H1 (cell line): ENCODE measurements at regions not wholly inside any gene's neighbourhood (a gene's known extent, or its start where the extent isn't known, plus 50 kb on each side); places are given as distances from the start of the nearest gene placed in this dataset.

Experiments used
- CHD7 ChIP-seq: fragments of 300-600 bp; sonication (generic); IDR thresholded peaks from 2 replicates; pipeline ENCODE4 v1.7.1; 2012; ENCODE audit warnings: low read length, moderate library complexity, mild to moderate bottlenecking, inconsistent platforms; ENCODE audit not compliant: insufficient replicate concordance
- NRF1 ChIP-seq: IDR thresholded peaks from 2 replicates; pipeline ENCODE4 v1.6.1; 2011; ENCODE audit warnings: mild to moderate bottlenecking, low read depth, low read length, improper control_type of control experiment
- RXRA ChIP-seq: IDR thresholded peaks from 2 replicates; pipeline ENCODE4 v1.6.1; 2011; ENCODE audit warnings: low read depth, mild to moderate bottlenecking, low read length, moderate library complexity; ENCODE audit not compliant: insufficient read depth
- SRF ChIP-seq: IDR thresholded peaks from 2 replicates; pipeline ENCODE4 v1.6.1; 2011; ENCODE audit warnings: mild to moderate bottlenecking, low read depth, low read length, moderate library complexity

- TF ChIP-seq CHD7 (no peak), SRF (no peak), RXRA (no peak), NRF1 (no peak)
These were observed 242.6 kb downstream of the ANKRD50 start (continued) for GRCh38 chr4:124469981-124470380.
